ENCODE measurements at regions not wholly inside any gene's neighbourhood (a gene's known extent, or its start where the extent isn't known, plus 50 kb on each side); places are given as distances from the start of the nearest gene placed in this dataset.

- POLR2A ChIA-PET: no interaction called here
- no peak for DNase-seq (ENCODE audit: extremely low spot score)
- CTCF ChIA-PET: interaction anchor here (1.6 kb wide), 1 partner anchor 18 kb away, joined by 5 read pairs; no protein-coding TSS in a partner anchor
- TF ChIP-seq, protein P1, sequence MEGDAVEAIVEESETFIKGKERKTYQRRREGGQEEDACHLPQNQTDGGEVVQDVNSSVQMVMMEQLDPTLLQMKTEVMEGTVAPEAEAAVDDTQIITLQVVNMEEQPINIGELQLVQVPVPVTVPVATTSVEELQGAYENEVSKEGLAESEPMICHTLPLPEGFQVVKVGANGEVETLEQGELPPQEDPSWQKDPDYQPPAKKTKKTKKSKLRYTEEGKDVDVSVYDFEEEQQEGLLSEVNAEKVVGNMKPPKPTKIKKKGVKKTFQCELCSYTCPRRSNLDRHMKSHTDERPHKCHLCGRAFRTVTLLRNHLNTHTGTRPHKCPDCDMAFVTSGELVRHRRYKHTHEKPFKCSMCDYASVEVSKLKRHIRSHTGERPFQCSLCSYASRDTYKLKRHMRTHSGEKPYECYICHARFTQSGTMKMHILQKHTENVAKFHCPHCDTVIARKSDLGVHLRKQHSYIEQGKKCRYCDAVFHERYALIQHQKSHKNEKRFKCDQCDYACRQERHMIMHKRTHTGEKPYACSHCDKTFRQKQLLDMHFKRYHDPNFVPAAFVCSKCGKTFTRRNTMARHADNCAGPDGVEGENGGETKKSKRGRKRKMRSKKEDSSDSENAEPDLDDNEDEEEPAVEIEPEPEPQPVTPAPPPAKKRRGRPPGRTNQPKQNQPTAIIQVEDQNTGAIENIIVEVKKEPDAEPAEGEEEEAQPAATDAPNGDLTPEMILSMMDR (IDR thresholded peaks at IDR 0.05; ENCODE audit: control extremely low read depth, extremely low read depth, low read depth, missing control alignments): no peak
Measured at GRCh38 chr7:68491523-68492358, 1106.5 kb upstream of the AUTS2 start.

- ChIA-PET CTCF (no interaction called here), POLR2A (no interaction called here)
- no peak for DNase-seq (ENCODE audit: extremely low spot score)
- TF ChIP-seq, protein P1 (IDR thresholded peaks at IDR 0.05; ENCODE audit: control extremely low read depth, extremely low read depth, low read depth, missing control alignments): no peak
Measured at GRCh38 chr7:68492359-68492690, 1106.0 kb upstream of the AUTS2 start.

GRCh38 chr7:68503400-68503799, 1094.9 kb upstream of the AUTS2 start:
- TF ChIP-seq, protein P1 (IDR thresholded peaks at IDR 0.05; ENCODE audit: control extremely low read depth, extremely low read depth, low read depth, missing control alignments): no peak
- CTCF ChIA-PET: interaction anchor here (1.6 kb wide), 1 partner anchor 10 kb away, joined by 3 read pairs; no protein-coding TSS in a partner anchor
- no peak for DNase-seq (ENCODE audit: extremely low spot score)
- POLR2A ChIA-PET: no interaction called here

DNA sequence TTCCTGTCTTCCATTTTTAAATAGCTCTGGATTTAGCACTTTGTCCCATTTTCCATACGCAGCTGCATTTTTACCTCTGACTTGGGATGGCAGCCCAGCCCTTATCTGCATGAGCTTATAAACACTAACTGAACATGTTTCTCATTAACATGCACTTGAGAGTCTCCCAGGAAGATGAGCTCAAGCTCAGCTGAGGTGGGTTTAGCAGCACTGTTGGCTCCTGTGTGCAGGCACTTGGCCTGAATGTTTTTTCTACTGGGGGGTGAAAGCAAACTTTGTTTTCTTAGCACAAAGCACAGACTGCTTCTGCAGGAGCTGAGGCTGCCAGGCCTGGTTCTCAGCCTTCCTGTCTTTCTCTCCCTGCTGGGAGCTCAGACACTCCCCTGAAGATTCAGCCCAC, 1093.6 kb upstream of the AUTS2 start:
- TF ChIP-seq, protein P1 (IDR thresholded peaks at IDR 0.05; ENCODE audit: control extremely low read depth, extremely low read depth, low read depth, missing control alignments): no peak
- no peak for DNase-seq (ENCODE audit: extremely low spot score)
- ChIA-PET CTCF (no interaction called here), POLR2A (no interaction called here)

DNA sequence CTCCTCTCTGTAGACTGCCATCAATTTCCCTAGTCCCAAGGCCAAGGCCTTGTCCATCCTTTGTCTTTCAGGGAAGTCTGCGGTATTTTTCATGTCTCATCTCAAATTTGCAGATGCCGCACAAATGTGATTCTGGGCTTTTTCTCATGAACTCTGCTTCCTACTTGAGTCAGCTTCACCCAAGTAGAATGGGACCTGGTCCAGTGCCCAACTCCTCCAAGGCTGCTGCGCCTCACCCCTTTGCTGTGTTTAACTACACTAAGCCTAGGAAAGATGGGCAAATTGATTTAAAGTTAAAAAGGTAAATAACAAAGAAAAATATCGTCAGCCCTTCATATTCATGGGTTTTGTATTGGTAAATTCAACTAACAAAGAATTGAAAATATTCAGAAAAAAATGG, 1092.6 kb upstream of the AUTS2 start:
- DNase-seq (ENCODE audit: extremely low spot score): no peak
- CTCF ChIA-PET: no interaction called here
- TF ChIP-seq, protein P1 (IDR thresholded peaks at IDR 0.05; ENCODE audit: control extremely low read depth, extremely low read depth, low read depth, missing control alignments): no peak
- POLR2A ChIA-PET: no interaction called here

GRCh38 chr7:68507668-68508067, 1090.6 kb upstream of the AUTS2 start:
- no peak for DNase-seq (ENCODE audit: extremely low spot score)
- CTCF ChIA-PET: no interaction called here
- POLR2A ChIA-PET: no interaction called here
- TF ChIP-seq, protein P1 (IDR thresholded peaks at IDR 0.05; ENCODE audit: control extremely low read depth, extremely low read depth, low read depth, missing control alignments): no peak
